Neural cell (in vitro differentiated cells): ENCODE measurements at regions not wholly inside any gene's neighbourhood (a gene's known extent, or its start where the extent isn't known, plus 50 kb on each side); places are given as distances from the start of the nearest gene placed in this dataset.

Experiments used
- EZH2 ChIP-seq: fragments of 200-600, 300-800 bp; shearing (Covaris generic), sonication (generic); IDR thresholded peaks from 2 replicates; pipeline ENCODE4 v1.6.1; 2014; ENCODE audit warnings: antibody characterized with exemption, low read length, borderline replicate concordance, mild to moderate bottlenecking; ENCODE audit not compliant: insufficient read depth, poor library complexity, severe bottlenecking
- TF ChIP-seq, protein P1 (sequence below): fragments of 450-650 bp; IDR thresholded peaks from 2 replicates; pipeline ENCODE4 v1.5.1; 2014; ENCODE audit warnings: antibody characterized with exemption, mild to moderate bottlenecking, moderate library complexity; ENCODE audit not compliant: poor library complexity, severe bottlenecking

DNA sequence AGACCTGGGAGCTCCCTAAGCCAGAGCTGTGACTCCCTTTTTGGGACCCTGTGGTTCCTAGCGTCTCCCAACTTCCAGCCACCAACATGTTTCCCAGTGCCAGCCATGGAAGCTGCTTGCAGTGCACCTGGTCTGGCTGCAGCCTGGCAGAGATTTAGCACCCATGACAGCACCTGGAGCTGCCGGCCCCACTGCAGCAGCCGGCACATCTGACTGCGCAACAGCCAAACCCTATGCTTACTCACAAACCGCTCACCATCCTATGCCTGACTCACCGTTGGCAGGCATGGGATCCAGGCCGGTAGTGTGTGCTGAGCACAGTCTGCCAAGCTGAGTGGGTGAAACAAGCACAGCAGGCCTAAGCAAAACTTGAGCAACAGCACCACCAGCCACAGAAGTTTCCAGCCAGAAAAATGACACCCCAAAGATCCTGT is 435.9 kb upstream of the PRMT6 start:
- TF ChIP-seq, protein P1, sequence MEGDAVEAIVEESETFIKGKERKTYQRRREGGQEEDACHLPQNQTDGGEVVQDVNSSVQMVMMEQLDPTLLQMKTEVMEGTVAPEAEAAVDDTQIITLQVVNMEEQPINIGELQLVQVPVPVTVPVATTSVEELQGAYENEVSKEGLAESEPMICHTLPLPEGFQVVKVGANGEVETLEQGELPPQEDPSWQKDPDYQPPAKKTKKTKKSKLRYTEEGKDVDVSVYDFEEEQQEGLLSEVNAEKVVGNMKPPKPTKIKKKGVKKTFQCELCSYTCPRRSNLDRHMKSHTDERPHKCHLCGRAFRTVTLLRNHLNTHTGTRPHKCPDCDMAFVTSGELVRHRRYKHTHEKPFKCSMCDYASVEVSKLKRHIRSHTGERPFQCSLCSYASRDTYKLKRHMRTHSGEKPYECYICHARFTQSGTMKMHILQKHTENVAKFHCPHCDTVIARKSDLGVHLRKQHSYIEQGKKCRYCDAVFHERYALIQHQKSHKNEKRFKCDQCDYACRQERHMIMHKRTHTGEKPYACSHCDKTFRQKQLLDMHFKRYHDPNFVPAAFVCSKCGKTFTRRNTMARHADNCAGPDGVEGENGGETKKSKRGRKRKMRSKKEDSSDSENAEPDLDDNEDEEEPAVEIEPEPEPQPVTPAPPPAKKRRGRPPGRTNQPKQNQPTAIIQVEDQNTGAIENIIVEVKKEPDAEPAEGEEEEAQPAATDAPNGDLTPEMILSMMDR: no peak
- no peak for TF ChIP-seq EZH2
